HG02588 (cell line): ENCODE measurements at regions not wholly inside any gene's neighbourhood (a gene's known extent, or its start where the extent isn't known, plus 50 kb on each side); places are given as distances from the start of the nearest gene placed in this dataset.

Experiments used
- ATAC-seq: cut with Tn5 transposase; IDR thresholded peaks from one replicate; pipeline ENCODE4 v1.9.1; 2021; ENCODE audit warnings: mild to moderate bottlenecking, moderate library complexity; ENCODE audit not compliant: unreplicated experiment

GRCh38 chr13:85408415-85408814 lies 390.8 kb downstream of the SLITRK6 start:
- no peak for ATAC-seq

- no peak for ATAC-seq
These were observed 392.8 kb downstream of the SLITRK6 start for GRCh38 chr13:85406269-85406975.

DNA sequence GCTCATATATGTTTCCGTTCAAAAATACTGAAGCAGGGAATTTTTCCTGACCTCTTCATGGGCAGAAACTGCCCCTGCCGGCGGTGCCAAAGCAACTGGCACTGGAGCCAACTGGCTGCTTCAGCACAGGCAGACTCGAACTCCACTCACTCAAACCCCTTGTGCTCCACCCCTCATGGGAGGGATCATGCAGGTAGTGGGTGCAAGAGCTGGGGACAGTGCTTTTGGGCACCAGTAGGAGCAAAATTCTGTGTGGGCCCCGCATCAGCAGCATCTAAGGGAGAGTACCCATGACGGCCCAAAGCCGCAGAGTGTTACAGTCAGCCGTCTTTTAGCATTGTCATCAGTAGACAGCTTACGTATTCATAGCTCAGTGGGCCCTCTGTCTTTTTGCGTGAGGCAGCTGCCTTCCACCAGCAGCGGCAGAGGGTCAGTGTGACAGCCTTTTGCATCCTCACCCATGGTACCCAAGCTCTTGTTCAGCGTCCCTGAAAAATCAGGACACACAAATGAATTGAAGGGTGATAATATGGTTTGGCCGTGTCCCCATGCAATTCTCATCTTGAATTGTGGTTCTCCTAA lies 393.8 kb downstream of the SLITRK6 start:
- no peak for ATAC-seq

DNA sequence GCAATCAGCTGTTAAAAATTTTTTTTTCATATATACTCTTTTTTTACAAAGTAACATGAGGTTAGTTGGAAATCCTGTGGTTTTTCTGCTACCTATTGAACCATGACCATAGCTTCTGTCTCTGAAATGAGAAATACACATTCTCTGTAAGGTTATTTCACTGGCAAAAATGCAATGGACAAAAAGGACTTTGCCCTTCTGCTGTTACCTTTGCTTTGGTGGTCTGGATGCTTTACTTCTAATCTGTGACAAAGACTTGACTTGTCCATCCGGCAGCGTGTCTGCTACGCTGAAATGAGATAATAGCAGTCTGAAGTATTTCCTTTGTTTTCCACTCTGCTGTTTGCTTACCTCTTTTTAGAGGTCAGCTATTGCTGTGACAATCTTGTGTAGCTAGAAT lies 412.8 kb downstream of the SLITRK6 start:
- no peak for ATAC-seq

DNA sequence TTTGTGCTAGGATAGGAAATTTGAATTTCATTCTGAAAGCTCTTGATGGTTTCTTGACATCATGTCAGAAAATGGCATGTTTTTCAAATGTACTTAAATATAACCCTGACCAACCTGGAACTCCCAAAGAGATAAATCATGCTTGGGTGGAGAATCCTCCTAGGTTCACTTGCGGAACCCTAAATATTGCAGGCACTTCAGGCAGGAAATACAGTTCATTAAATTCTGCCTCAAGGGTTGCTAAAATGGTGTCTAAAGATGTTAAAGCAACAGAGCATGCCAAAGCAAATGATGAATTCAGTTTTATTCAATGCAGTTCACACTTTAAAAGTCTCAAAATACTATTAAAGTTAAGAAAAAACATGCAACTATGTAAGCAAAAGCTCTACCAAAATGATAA lies 415.9 kb downstream of the SLITRK6 start:
- ATAC-seq: no peak

DNA sequence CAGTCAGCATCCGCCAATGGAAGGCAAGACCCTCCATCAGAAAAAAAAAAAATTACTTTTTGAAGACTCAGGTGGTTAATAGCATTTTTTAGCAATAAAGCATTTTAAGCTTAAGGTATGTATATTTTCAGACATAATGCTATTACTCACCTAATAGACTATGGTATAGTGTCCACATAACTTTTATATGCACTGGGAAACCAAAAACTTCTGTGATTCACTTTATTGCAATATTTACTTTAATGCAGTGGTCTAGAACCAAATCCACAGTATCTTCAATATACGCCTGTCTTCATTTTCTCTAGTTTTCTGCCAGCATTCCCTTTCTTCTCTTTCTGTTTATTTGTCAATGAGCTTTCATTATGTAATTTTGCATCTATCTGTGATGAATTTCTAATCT lies 418.1 kb downstream of the SLITRK6 start:
- no peak for ATAC-seq

GRCh38 chr13:85379991-85380390 lies 419.2 kb downstream of the SLITRK6 start:
- no peak for ATAC-seq

DNA sequence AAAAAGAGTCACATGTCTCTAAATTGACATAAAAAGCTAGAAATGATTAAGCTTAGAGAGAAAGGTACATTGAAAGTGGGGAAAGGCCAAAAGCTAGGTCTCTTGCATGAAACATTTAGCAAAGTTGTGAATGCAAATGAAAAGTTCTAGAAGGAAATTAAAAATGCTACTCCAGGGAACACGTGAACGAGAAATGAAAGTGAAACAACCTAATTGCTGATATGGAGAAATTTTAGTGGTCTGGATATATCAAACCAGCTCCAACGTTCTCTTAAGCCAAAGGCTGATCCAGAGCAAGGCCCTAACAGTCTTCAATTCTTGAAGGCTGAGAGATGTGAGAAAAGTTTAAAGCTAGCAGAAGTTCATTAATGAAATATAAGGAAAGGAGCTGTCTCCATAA lies 419.8 kb downstream of the SLITRK6 start:
- ATAC-seq: no peak

DNA sequence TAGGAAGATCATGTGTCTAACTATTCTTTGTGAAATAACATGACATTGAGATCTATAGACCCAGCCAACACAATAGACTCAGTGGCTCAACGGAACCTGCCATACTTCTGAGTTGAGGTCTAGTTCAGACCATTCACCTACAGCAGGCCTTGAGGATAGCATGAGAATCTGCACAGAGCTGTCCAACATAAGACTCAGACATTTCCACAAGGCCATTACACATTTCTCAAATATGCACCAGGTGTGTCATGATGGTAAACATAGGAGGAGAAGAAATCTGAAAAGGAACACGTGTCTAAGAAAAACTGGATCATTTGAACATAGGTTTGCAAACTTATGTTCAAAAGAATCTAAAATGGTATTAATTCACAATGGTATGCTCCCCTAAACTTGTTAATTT lies 421.4 kb downstream of the SLITRK6 start:
- ATAC-seq: no peak

DNA sequence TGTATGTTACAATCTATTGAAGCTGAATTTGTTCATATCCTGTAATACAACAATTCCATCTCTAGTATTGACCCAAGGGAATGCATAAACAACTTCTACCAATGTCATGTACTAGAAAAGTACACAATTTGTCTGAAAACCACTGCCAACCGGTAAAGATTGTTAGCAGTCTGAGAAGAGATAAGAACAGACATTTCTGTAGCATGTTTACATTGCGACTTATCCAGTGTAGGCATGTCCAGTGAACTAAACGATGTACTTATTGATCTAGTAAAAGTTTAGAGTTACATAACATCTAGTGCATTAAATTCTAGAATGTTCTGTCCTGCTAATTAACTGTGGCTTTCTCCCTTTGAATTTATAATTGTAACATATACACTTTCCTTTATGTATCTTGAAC lies 425.9 kb downstream of the SLITRK6 start:
- no peak for ATAC-seq

DNA sequence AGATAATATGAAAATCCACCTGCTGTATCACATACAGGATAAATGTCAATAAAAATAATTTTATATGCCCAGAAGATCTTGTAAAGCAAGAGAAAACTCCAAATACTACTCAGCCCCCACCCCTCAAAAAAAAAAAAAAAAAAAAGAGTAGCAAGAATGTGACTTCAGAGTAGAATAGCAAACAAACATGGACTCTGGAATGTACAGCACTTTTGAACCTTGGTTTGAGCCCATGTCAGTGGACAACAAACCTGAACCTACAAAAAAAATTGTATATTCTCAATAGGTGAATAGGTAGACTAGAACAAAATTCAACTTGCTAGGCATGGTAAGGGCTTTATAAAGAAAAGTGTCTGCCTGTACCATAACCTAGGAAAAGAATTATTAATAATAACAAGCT lies 428.0 kb downstream of the SLITRK6 start:
- no peak for ATAC-seq

- ATAC-seq: no peak
These were observed 430.5 kb downstream of the SLITRK6 start for GRCh38 chr13:85368686-85369085.

- no peak for ATAC-seq
These were observed 431.3 kb downstream of the SLITRK6 start for GRCh38 chr13:85367887-85368286.

DNA sequence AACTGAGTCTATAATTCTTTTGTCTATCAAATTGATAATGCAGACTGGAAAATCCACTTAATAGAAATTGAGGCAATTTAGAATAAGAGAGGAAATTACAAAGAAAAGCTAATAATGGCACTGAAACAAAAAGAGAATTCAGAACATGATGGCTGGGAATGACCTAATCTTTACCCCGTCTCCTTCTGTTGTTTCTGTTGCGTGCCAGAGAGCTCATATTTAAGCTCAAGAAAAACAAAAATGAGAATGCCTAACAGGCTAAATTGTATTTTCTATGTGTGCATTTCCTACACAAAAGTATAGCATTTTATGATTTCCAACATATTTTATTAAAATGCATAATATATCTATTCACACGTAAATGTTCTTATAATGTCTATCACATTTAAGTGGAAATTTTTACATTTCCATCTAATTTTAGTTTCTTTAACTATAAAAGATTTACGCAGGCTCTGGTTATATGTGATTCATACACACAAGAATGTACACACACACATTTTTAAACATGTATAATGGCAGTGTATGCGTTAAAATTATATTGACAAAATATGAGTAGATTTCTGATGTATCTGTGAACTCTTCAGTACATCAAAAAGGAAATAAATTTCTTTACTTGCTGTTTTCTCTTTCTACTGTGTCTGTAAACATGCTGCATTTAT lies 432.3 kb downstream of the SLITRK6 start:
- no peak for ATAC-seq

DNA sequence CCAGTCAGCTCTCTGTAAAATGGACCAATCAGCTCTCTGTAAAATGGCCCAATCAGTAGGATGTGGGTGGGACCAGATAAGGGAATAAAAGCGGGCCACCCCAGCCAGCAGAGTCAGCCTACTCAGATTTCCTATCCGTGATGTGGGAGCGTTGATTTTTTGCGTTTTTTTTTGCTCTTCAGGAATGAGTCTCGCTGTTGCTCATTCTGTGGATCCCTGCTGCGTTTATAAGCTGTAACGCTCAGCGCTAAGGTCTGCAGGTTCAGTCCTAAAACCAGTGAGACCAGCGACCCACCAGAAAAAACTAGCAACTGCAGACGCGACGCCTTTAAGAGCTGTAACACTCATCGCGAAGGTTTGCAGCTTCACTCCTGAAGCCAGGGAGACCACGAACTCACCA lies 435.7 kb downstream of the SLITRK6 start:
- ATAC-seq: no peak

- no peak for ATAC-seq
These were observed 436.2 kb downstream of the SLITRK6 start for GRCh38 chr13:85362980-85363379.

DNA sequence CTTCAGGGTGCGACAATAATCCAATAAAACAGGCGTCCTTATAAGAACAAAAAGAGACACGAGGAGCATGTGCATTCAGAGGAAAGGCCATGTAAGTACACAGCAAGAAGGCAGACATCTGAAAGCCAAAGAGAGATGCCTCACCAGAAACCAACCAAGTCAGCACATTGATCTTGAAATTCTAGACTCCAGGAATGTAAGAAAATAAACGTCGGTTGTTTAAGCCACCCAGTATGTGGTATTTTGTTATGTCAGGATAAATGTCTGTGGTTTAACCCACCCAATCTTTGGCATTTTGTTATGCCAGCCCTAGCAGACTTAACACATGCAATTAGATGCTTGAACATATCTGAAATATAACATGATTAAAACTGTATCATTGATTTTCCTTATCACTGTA lies 452.0 kb downstream of the SLITRK6 start:
- no peak for ATAC-seq

GRCh38 chr13:85334187-85334586 lies 465.0 kb downstream of the SLITRK6 start:
- no peak for ATAC-seq

GRCh38 chr13:85333506-85334020 lies 465.7 kb downstream of the SLITRK6 start:
- no peak for ATAC-seq

DNA sequence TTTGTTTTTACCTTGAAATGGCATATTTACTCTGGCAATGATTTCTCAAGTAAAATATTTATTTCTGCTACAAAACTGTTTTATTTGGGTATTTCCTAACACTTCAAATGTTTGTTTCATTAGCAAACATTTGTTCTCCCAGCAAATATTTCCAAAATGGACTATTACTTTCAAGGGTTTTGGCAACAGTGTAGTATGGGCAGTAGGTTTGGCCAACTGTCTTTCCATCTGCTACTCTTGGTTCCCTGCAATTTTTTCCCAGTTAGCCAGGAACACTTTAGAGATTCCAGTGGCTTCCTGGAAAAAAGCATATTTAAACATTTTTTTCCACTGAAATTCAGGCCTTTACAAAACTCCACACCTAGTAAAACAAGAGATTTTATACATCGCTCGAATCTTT lies 466.6 kb downstream of the SLITRK6 start:
- ATAC-seq: no peak

DNA sequence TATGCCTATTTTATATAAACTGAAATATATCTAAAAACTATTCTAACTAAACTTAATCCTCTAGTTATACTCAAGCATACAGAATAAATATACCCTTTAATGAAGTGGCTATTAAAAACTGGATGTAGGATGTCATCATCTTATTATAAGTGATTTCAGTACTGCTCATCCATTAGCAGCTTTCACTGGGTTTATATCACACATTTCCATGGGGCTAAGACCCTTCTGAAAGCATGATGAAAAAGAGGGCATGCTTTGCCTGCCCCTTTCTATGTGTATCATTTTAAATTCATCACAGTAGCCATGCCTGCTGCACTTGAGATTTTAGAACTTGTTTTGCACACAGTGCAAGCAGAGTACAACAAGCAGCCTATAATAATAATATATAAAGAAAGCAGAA lies 477.5 kb downstream of the SLITRK6 start:
- no peak for ATAC-seq

- no peak for ATAC-seq
These were observed 481.4 kb downstream of the SLITRK6 start for GRCh38 chr13:85317781-85318180.
